ENCODE measurements at regions not wholly inside any gene's neighbourhood (a gene's known extent, or its start where the extent isn't known, plus 50 kb on each side); places are given as distances from the start of the nearest gene placed in this dataset.

- TF ChIP-seq EZH2 (IDR thresholded peaks at IDR 0.05; ENCODE audit: borderline replicate concordance, control insufficient read depth, low read depth, low read length), result no peak
- TF ChIP-seq CBFB (IDR thresholded peaks at IDR 0.05; ENCODE audit: low read depth), result no peak
- no peak for TF ChIP-seq GABPA (IDR thresholded peaks at IDR 0.05; ENCODE audit: low read depth)
- no peak for TF ChIP-seq EP300 (IDR thresholded peaks at IDR 0.05; ENCODE audit: borderline replicate concordance in 1 of 2, control insufficient read depth in 1 of 2, low read depth in 2 of 2, low read length in 2 of 2)
- no peak for TF ChIP-seq ZSCAN29 (IDR thresholded peaks at IDR 0.05)
- TF ChIP-seq FOXM1 (IDR thresholded peaks at IDR 0.05; ENCODE audit: low read depth, low read length), result no peak
- no peak for TF ChIP-seq POLR2AphosphoS5 (IDR thresholded peaks at IDR 0.05; ENCODE audit: low read length)
Measured at GRCh38 chr1:9435854-9436640, 103.2 kb upstream of the SLC25A33 start.
